Naive B cell (primary cell): ENCODE measurements at regions not wholly inside any gene's neighbourhood (a gene's known extent, or its start where the extent isn't known, plus 50 kb on each side); places are given as distances from the start of the nearest gene placed in this dataset.
A peak's percentile ranks its signal among the peaks of the same experiment; 100 is the strongest.

Experiments
- ATAC-seq, 2 donors: fragments of 150-1000 bp; cut with Tn5 transposase; 2 replicates each; pipeline ENCODE4 v1.10.0; 2021; ENCODE audit warnings: low read depth in 2 of 2, mild to moderate bottlenecking in 2 of 2, moderate library complexity in 2 of 2
- DNase-seq: peaks from one replicate; pipeline ENCODE4 v3.0.0; 2022
- H3K27ac Mint-ChIP-seq, 6 donors: one replicate each; pipeline ENCODE4 v1.8.0; 2020 to 2022; ENCODE audit warnings: mild to moderate bottlenecking in 6 of 6, mixed read lengths in 6 of 6, moderate library complexity in 5 of 6, inconsistent platforms in 2 of 6
- H3K27me3 Mint-ChIP-seq, 3 donors: one replicate each; pipeline ENCODE4 v1.8.0; 2021 to 2022; ENCODE audit warnings: mixed read lengths in 3 of 3, mild to moderate bottlenecking in 1 of 3
- H3K36me3 Mint-ChIP-seq, 2 donors: one replicate each; pipeline ENCODE4 v1.8.0; 2020 to 2022; ENCODE audit warnings: mixed read lengths in 2 of 2, inconsistent platforms in 1 of 2, mild to moderate bottlenecking in 1 of 2
- H3K4me1 Mint-ChIP-seq, 3 donors: one replicate each; pipeline ENCODE4 v1.8.0; 2020 to 2022; ENCODE audit warnings: mixed read lengths in 3 of 3, inconsistent platforms in 1 of 3, mild to moderate bottlenecking in 1 of 3, moderate library complexity in 1 of 3
- H3K4me3 Mint-ChIP-seq, 8 donors: one replicate each; pipeline ENCODE4 v1.8.0; 2020 to 2022; ENCODE audit warnings: mild to moderate bottlenecking in 8 of 8, mixed read lengths in 8 of 8, moderate library complexity in 8 of 8, inconsistent platforms in 2 of 8
- H3K9me3 Mint-ChIP-seq, 7 donors: one replicate each; pipeline ENCODE4 v1.8.0; 2020 to 2022; ENCODE audit warnings: mixed read lengths in 7 of 7, mild to moderate bottlenecking in 5 of 7, inconsistent platforms in 2 of 7, moderate library complexity in 1 of 7

DNA sequence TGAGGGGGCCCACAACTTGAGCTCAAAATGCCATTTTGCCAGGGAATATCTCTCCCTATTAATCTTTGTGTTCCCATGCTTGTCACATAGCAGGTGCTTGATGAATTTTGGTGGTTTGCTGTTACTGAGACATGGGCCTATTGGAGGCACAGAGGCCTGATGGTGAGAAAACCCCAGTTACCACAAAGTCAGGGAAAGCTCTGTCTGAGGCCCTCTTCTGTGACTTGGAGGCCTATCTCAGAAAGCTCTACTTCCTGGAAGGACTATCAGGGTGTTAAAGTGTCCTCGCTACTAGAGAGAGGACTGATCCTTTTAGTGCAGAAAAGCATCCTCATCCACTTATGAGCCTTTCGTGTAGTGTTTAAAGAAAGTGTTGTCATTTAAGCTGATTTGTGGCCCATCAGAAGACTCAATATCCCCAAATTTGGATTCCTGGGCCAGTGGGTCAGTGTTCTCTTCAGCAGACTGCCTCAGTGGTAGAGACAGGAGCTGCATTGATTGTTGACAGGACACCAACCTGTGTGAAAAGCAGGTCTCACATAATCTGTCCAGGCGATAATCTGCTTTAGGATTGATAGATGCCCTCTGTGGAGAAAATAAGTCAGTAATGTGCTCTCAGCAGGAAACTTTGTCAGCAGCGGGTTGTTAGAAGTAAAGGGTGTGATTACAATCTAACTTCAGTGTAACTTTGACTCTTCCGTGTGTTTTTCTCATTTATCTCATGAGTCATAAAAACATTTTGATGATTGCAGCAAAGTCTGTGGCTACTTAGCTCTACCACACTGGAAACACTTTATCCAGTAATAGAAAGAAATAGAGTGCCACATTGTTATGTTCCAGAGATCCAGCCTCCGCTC is 121.0 kb downstream of the AKAP11 start:
- ATAC-seq: no peak
- Mint-ChIP-seq H3K36me3 (peaks cover 0 to 5% of the 10 kb centered on the region in 2 donors), H3K4me3 (no peak overlapping the region), H3K27ac (peak overlapping the region in 1 of 6 donors; percentile 21), H3K9me3 (peaks cover 0 to 2% (median 0%) of the 10 kb centered on the region in 7 donors), H3K27me3 (no peaks in the 10 kb centered on the region), H3K4me1 (peaks cover 8 to 18% (median 13%) of the 10 kb centered on the region in 3 donors)
- DNase-seq: no peak

DNA sequence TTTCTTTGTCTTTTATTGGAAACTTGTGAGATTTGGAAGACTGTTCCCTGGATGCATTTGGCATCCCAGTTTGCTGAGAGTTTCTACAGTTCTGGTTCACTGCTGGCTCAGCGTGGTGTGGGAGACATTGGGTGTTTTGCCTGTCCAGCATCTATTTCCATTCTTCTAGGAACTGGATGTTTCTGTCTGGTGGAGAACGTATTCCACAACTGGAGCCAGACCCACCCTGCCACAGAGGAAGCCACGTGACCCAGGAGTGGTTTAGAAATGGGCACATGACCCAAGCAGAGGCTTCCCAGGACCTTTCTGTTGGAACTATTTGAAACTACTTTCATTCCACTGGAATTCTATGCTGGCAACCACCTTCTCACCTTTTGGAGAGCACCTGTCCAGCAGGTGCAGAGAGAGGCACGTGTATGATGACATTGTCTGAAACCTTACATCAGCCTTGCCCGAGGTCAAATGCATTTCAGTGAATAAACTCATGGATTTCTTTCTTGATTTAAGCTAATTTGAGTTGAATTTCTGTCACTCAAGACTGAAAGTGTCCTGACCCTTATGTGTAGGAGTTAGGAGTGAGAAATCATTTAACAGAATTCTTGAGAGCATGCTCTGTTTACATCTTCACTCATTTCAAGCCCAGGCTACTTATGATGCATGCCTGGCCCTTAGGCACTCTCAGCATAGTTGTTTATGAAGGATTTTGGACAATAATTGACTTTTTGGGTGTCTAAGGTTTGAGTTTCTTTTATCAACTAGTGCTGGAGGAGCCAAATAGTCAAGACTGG is 121.8 kb downstream of the AKAP11 start:
- Mint-ChIP-seq H3K36me3 (peaks cover 0 to 5% of the 10 kb centered on the region in 2 donors), H3K4me3 (no peak overlapping the region), H3K9me3 (peaks cover 0 to 2% (median 0%) of the 10 kb centered on the region in 7 donors), H3K27me3 (no peaks in the 10 kb centered on the region), H3K27ac (no peak overlapping the region), H3K4me1 (peaks cover 8 to 14% (median 13%) of the 10 kb centered on the region in 3 donors)
- DNase-seq (no peak), ATAC-seq (no peak)

DNA sequence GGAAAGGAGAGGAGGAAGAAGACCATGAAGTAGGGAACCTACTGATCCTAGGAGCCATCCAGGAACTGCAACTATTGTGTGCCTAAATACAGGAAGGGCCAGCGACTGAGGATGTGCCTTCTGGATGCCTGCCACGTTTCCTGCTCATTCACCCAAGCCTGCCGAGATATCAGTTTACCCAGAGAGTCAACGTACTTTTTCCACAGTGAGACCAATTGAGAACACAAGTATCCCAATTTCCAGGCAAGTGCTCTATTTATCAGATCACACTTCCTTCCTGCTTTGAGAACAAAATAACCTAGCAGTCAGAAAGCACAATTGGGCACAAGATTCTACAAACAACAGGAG is 122.4 kb downstream of the AKAP11 start:
- ATAC-seq (no peak), DNase-seq (no peak)
- Mint-ChIP-seq H3K4me3 (peak overlapping the region in 1 of 8 donors; percentile 8), H3K4me1 (peaks cover 8 to 14% (median 13%) of the 10 kb centered on the region in 3 donors), H3K9me3 (peaks cover 0 to 2% (median 0%) of the 10 kb centered on the region in 7 donors), H3K36me3 (peaks cover 0 to 5% of the 10 kb centered on the region in 2 donors), H3K27ac (peak overlapping the region in 1 of 6 donors; percentile 50), H3K27me3 (no peaks in the 10 kb centered on the region)

DNA sequence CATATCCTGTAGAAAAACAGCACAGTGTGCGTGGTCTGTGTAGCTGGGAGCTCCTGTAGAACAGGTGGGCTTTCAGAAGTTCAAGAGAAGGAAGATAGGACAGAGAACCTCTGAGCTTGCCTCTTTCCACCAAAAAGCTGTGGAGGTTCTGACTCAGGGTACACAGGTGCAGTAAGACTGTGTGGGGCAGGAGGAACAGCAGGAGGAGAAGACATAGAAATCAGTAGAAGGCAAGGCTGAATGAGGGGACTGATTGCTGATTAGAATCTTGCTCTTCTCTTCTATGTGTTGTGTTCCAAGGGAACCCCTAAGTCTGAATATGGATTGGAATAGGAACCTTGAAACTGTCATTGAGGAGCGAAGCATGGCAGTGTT is 122.7 kb downstream of the AKAP11 start:
- peak overlapping the region in 1 of 8 donors; percentile 20 for H3K4me3 Mint-ChIP-seq
- peaks cover 0 to 2% (median 0%) of the 10 kb centered on the region in 7 donors for H3K9me3 Mint-ChIP-seq
- H3K4me1 Mint-ChIP-seq: peaks cover 8 to 14% (median 13%) of the 10 kb centered on the region in 3 donors
- H3K36me3 Mint-ChIP-seq: peaks cover 0 to 5% of the 10 kb centered on the region in 2 donors
- peak overlapping the region in 3 of 6 donors; percentile 11 to 21 (median 20) for H3K27ac Mint-ChIP-seq
- DNase-seq (no peak), ATAC-seq (no peak)
- H3K27me3 Mint-ChIP-seq: no peaks in the 10 kb centered on the region

DNA sequence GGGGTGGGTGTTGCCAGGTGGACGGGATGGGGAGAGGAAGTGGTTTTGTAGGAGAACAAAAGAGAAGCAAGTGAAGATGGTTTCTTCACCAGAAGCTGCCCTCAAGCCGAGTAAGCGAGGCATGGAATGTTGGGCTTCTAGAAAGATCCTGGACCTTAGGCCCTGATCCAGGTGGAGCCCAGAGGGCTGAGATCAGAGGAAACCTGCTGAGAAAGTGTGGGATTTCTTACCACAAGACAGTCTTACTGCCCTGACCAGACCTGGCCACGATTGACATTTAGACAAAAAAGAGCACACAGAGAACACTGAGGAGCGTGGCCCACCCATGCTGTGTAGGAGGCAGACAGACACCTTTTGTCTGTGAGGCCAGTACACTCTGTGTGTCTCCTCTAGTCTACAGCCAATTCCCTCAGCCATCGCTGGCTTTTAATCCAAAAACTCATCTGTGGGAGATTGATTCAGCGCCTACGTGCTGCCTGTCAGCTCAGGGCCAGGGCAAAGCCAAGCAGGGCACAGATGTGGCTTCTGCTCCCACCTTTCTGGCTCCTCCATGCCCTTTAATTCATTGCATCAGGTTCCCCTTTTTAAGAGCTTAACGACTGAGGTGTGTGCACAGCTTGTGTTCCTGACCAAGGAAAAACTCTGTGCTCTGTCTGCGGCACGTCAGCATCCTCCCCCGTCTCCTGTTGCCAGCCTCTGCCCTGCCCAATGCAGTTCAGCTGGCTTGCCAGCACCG is 123.3 kb downstream of the AKAP11 start:
- peak overlapping the region in 2 of 6 donors; percentile 20 to 21 for H3K27ac Mint-ChIP-seq
- H3K27me3 Mint-ChIP-seq: no peaks in the 10 kb centered on the region
- ATAC-seq (no peak), DNase-seq (no peak)
- H3K4me1 Mint-ChIP-seq: peaks cover 8 to 14% (median 13%) of the 10 kb centered on the region in 3 donors
- H3K4me3 Mint-ChIP-seq: peak overlapping the region in 1 of 8 donors; percentile 20
- peaks cover 0 to 5% of the 10 kb centered on the region in 2 donors for H3K36me3 Mint-ChIP-seq
- peaks cover 0 to 2% (median 0%) of the 10 kb centered on the region in 7 donors for H3K9me3 Mint-ChIP-seq

DNA sequence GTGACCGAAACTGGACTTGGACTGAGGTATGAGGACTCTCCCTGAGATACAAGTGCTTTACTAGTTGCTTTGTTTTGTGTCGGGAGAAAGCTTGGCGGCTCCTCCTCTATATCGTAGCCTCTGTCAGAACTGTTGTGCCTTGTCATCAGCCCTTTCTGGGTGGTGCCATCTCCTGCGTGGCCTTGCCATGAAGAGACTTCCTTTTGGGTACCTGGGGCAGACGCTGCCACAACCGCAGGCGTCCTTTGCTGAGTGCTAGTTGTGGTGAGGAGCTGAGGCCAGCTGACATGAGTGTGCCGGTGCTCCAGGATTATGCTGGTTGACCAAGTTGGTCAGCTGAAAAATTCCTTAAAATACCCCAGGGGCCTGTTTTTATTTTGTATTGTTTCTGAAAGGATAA is 124.5 kb downstream of the AKAP11 start:
- Mint-ChIP-seq H3K27me3 (no peaks in the 10 kb centered on the region), H3K4me1 (peaks cover 8 to 14% (median 13%) of the 10 kb centered on the region in 3 donors), H3K36me3 (peaks cover 0 to 5% of the 10 kb centered on the region in 2 donors), H3K9me3 (peaks cover 0 to 2% (median 0%) of the 10 kb centered on the region in 7 donors), H3K4me3 (no peak overlapping the region), H3K27ac (no peak overlapping the region)
- DNase-seq: no peak
- ATAC-seq: peak; percentile 33 to 64

DNA sequence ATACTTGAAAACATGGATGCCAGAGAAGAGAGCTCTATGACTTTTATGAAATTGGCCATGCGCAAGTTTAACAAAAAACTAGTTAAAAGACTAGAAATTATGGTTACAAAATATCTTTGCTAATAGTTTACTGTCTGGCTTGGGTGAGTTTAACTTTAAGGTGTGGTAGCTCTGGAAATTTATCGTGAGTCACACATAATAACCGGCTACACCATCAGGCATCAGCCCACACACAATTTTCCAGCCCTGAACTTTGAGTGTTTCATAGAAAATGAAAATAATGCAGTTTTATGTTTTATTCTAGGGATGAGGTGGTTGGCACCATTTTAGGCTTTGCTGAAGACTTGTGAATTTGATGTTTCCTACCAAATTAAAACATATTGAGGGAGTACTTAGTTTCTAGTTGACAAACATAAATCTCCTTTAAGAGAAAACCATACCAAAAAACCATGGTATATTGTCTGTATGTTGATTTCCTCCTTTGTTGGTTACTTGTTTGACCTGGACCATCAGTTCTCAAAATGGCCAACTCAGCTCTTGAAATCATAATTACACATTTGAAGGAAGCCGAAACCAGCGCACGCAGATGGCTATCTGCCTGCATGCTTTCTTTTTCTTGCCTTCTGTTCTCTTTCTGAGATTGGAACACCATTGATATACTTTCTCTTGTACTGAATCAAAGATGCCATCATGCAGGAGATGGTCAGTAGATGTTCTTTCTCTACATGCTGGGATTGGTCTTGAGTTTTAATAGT is 125.1 kb downstream of the AKAP11 start:
- Mint-ChIP-seq H3K9me3 (peaks cover 0 to 2% (median 0%) of the 10 kb centered on the region in 7 donors), H3K36me3 (peaks cover 0 to 5% of the 10 kb centered on the region in 2 donors), H3K27me3 (no peaks in the 10 kb centered on the region), H3K4me1 (peaks cover 8 to 14% (median 13%) of the 10 kb centered on the region in 3 donors), H3K4me3 (no peak overlapping the region), H3K27ac (no peak overlapping the region)
- DNase-seq (no peak), ATAC-seq (no peak)

DNA sequence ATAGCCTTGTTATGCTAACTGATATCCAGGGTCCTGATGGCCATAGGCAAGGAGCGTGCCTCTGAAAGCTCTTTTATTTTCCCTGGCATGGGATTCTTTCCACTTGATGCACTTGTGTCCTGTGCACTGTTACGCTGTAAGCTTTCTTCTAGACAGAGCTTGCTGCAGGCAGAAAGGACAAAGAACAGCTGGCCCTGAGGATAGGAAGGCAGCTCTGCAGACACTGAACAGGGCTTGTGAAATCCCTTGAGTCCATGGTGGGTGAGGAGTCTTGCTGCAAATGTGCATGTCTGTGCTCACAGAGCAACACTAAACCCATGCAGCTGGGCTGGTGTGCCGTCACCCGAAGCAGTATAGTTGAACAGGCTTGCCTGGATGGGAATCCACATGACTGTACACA is 126.6 kb downstream of the AKAP11 start:
- no peak overlapping the region for H3K27ac Mint-ChIP-seq
- H3K27me3 Mint-ChIP-seq: no peaks in the 10 kb centered on the region
- H3K36me3 Mint-ChIP-seq: peaks cover 0 to 5% of the 10 kb centered on the region in 2 donors
- no peak for ATAC-seq
- no peak for DNase-seq
- peaks cover 0 to 2% (median 0%) of the 10 kb centered on the region in 7 donors for H3K9me3 Mint-ChIP-seq
- H3K4me3 Mint-ChIP-seq: no peak overlapping the region
- H3K4me1 Mint-ChIP-seq: peaks cover 8 to 14% (median 13%) of the 10 kb centered on the region in 3 donors

DNA sequence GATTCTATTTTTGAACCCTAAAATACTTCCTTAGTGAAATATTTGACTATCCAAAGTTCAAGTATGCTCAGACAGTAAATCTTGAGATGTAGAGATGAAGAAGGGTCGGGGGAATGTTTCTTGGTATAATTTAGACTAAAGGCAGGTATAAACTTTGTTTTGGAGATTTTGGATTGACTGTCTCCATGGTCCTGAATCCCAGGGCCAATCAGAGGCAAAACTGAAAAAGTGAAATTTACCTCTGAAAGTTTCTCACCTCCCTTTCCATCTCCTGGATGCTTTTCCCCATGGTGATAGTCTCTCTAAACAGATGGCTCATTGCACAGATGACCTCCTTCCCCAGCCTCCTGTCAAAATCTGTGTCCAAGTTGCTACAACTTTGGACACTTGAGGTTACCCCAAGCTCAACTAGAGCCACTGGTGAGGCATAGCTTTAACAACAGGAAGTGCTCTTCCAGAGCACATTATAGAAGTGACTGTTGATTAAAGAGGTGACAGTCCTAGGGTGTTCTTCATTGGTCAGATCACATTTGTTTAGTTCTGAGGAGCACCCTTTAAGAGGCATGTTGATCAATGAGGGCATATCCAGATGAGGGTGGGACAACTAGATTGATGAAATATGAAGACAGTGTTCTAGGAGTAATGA is 128.4 kb downstream of the AKAP11 start:
- Mint-ChIP-seq H3K36me3 (peaks cover 0 to 5% of the 10 kb centered on the region in 2 donors), H3K27ac (peak overlapping the region in 1 of 6 donors; percentile 10), H3K27me3 (no peaks in the 10 kb centered on the region), H3K9me3 (peaks cover 0 to 2% (median 0%) of the 10 kb centered on the region in 7 donors), H3K4me3 (no peak overlapping the region), H3K4me1 (peaks cover 0 to 7% (median 4%) of the 10 kb centered on the region in 3 donors)
- ATAC-seq (no peak), DNase-seq (no peak)

DNA sequence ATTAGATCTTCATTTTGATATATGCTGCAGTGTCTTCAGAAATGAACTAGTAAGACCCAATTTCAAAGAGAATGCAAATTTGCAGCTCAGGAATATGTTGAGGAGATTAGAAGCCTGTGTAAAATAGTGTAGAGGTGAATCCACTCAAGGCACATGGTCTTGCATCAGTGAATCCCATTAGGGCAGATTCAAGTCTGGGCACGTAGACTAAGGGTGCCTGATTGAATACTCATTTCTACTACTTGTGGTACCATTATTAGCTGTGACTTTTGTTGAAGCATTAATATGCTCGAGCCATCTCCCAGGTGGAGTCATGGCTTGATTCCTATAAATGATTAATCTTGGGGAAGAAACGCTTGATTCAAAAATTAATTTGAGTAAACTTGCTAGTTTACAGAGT is 129.4 kb downstream of the AKAP11 start:
- no peak overlapping the region for H3K27ac Mint-ChIP-seq
- no peak for DNase-seq
- peaks cover 0 to 8% (median 0%) of the 10 kb centered on the region in 3 donors for H3K4me1 Mint-ChIP-seq
- H3K9me3 Mint-ChIP-seq: peaks cover 0 to 2% (median 0%) of the 10 kb centered on the region in 7 donors
- no peak overlapping the region for H3K4me3 Mint-ChIP-seq
- ATAC-seq: no peak
- no peaks in the 10 kb centered on the region for H3K27me3 Mint-ChIP-seq
- peaks cover 0 to 5% of the 10 kb centered on the region in 2 donors for H3K36me3 Mint-ChIP-seq

DNA sequence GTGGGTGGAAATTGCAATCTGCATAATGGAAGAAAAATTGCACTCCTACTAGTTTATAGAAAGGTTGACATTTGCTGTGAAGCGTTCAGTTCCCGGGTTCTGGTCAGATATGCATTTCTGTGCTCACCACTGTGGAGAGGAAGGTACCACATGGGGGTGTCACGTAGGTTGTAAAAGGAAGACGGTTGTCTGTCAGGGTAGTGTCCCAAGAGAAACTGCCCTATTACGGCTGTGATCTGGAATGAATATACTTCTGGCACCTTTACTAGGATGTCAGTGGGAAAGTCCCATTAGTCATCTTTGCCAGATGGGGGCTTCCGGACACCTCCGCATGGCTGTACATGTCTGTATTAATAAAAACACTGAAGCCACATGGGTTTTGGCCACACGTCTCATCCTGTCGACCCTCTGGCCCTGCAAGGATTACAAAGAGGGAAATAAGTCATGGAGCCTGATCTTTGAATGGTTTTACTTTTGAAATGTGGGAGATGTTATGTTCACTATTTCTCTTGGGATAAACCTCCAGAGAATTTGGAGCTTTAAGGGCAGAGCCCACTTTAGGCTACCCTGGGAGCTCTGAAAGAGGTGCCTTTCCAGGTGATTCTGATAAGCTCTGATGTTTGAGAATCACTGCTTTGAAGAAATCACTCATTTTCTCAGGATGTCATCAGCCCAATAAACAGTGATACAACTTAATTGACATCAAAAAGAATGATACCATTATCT is 133.9 kb downstream of the AKAP11 start:
- peak overlapping the region in 1 of 6 donors; percentile 9 for H3K27ac Mint-ChIP-seq
- H3K27me3 Mint-ChIP-seq: no peaks in the 10 kb centered on the region
- ATAC-seq (peak; percentile 62 to 72), DNase-seq (no peak)
- H3K4me3 Mint-ChIP-seq: peak overlapping the region in 2 of 8 donors; percentile 0 to 20
- H3K9me3 Mint-ChIP-seq: no peaks in the 10 kb centered on the region
- H3K36me3 Mint-ChIP-seq: no peaks in the 10 kb centered on the region
- H3K4me1 Mint-ChIP-seq: peaks cover 0 to 5% (median 0%) of the 10 kb centered on the region in 3 donors

DNA sequence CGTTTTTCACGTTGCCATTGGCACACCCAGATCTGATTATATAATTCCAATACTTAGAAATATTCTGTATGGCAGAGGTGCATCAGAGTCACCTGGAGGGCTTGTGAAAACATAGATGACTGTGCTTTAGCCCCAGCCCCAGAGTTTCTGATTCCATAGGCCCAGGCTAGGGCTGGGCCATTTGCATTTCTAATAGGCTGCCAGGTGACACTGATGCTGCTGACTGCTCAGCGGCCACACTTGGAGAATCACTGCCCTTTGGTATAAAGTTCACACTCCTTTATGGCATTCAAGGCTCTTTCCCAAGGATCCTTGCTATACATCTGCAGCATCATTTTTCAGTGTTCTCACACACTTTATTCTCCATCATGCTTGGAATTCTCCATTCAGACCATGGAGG is 137.1 kb downstream of the AKAP11 start:
- Mint-ChIP-seq H3K4me3 (no peak overlapping the region), H3K36me3 (no peaks in the 10 kb centered on the region), H3K27me3 (no peaks in the 10 kb centered on the region), H3K9me3 (no peaks in the 10 kb centered on the region), H3K4me1 (peaks cover 0 to 5% (median 0%) of the 10 kb centered on the region in 3 donors), H3K27ac (no peak overlapping the region)
- DNase-seq (no peak), ATAC-seq (no peak)
